ENCODE measurements at regions not wholly inside any gene's neighbourhood (a gene's known extent, or its start where the extent isn't known, plus 50 kb on each side); places are given as distances from the start of the nearest gene placed in this dataset.

DNA sequence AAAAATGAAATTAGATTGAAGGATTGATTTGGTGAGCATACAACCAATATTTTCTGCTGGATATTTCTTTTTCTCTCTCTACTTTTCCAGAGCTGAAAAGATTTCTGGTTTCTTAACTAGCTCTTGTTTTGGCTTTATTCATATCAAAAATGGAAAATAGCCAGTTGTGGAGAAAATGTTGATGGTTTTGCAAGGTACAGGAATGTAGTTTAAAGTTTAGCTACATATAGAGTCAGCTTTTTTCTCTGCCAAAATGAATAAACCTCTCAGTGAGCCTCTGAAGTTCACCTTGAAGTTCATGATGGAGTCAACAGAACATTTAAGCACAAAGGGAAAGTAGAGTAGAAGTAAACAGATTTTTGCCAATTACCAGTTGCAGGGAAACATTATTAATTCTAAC is 720.5 kb upstream of the ALCAM start:
- no peak for ATAC-seq
- no TSS peak for BruUV-seq (replicated peaks)
- Histone ChIP-seq H3K36me3 (ENCODE audit: control insufficient read depth in 2 of 2, insufficient read depth in 2 of 2, low read length in 1 of 2) (no peaks in the 10 kb centered on the region), H3K4me1 (ENCODE audit: control insufficient read depth, insufficient read depth, low read length) (no peaks in the 10 kb centered on the region), H3K27ac (ENCODE audit: control insufficient read depth, insufficient read depth) (no peak overlapping the region), H3K79me2 (ENCODE audit: control insufficient read depth, insufficient read depth, low read length) (no peaks in the 10 kb centered on the region), H3K27me3 (replicated peaks in 1 of 2; ENCODE audit: control insufficient read depth in 2 of 2, insufficient read depth in 2 of 2, low read length in 1 of 2) (no peaks in the 10 kb centered on the region), H2AFZ (ENCODE audit: control insufficient read depth, low read depth, low read length) (no peak overlapping the region), H3K4me3 (no peak overlapping the region), H3K4me2 (ENCODE audit: control insufficient read depth, insufficient read depth) (no peak overlapping the region), H4K20me1 (ENCODE audit: control insufficient read depth, insufficient read depth) (no peaks in the 10 kb centered on the region), H3K9ac (ENCODE audit: control insufficient read depth, insufficient read depth, low read length) (no peak overlapping the region), H3K9me3 (replicated peaks; ENCODE audit: control insufficient read depth, insufficient read depth, low read length) (no peaks in the 10 kb centered on the region)
- ChIA-PET SMC1A (ENCODE audit: uncharacterized antibody, unreplicated experiment) (no interaction called here), RAD21 (ENCODE audit: unreplicated experiment) (no interaction called here), CTCF (no interaction called here), POLR2A (no interaction called here)
- in situ Hi-C loops (cut with MboI) = no loop called here
- TF ChIP-seq CEBPB (IDR thresholded peaks at IDR 0.05; ENCODE audit: borderline replicate concordance in 1 of 2, low read depth in 2 of 2, low read length in 2 of 2) (no peak), GABPA (IDR thresholded peaks at IDR 0.05; ENCODE audit: low read depth) (no peak), NR2C2 (IDR thresholded peaks at IDR 0.05; ENCODE audit: borderline replicate concordance, control insufficient read depth, insufficient read length, low read depth) (no peak), CHD4 (IDR thresholded peaks at IDR 0.05) (no peak), ZBED1 (IDR thresholded peaks at IDR 0.05; ENCODE audit: borderline replicate concordance) (no peak), TARDBP (IDR thresholded peaks at IDR 0.05; ENCODE audit: borderline replicate concordance) (no peak), HSF1 (IDR thresholded peaks at IDR 0.05; ENCODE audit: low read depth, low read length) (no peak), RFX5 (IDR thresholded peaks at IDR 0.05; ENCODE audit: low read depth, low read length) (no peak), ZNF592 (IDR thresholded peaks at IDR 0.05) (no peak)
- no peak for FAIRE-seq
- intact Hi-C loops (cut with micrococcal nuclease; ENCODE audit: unreplicated experiment) = no loop called here
- no peak for DNase-seq (ENCODE audit: low read depth, low spot score)
